Right lobe of liver (tissue), 4 donors: ENCODE measurements at regions not wholly inside any gene's neighbourhood (a gene's known extent, or its start where the extent isn't known, plus 50 kb on each side); places are given as distances from the start of the nearest gene placed in this dataset.
"Not testable (repeated sequence)": the region's sequence is repeated elsewhere in the genome, so short reads cannot be mapped to it uniquely, and the experiment has no call there.

ENCODE experiments used
- CTCF ChIP-seq, 4 donors: fragments of 200-600 bp in 3 of 4; fragments of 450-650 bp in 1 of 4; IDR thresholded peaks; one replicate each; pipeline versions ENCODE4 v1.5.1 to v1.8.0; 2016 to 2022; ENCODE audit warnings: antibody characterized with exemption in 4 of 4, mild to moderate bottlenecking in 2 of 4
- POLR2A ChIP-seq: fragments of 450-650 bp; IDR thresholded peaks from one replicate; pipeline ENCODE4 v1.6.1; 2017; ENCODE audit warnings: antibody characterized with exemption, mild to moderate bottlenecking
- donor health status: DM: no; HTN: no; CAD: no.
- donor health status: DM: no; HTN: no; CAD: no.
- donor health status: DM: no; HTN: yes; CAD: no.

GRCh38 chr21:10427277-10427676 is 94.1 kb upstream of the TPTE start:
- TF ChIP-seq POLR2A; CTCF (IDR thresholded peaks at IDR 0.05): not testable (repeated sequence)
